Heart right ventricle (tissue), 16 donors: ENCODE measurements at regions not wholly inside any gene's neighbourhood (a gene's known extent, or its start where the extent isn't known, plus 50 kb on each side); places are given as distances from the start of the nearest gene placed in this dataset.

Source experiments
- ATAC-seq, 8 donors: fragments of 200-7000 bp; cut with Tn5 transposase; one replicate each; pipeline ENCODE4 v1.9.1; 2020; ENCODE audit warnings: mild to moderate bottlenecking in 8 of 8, moderate library complexity in 8 of 8, moderate number of reproducible peaks in 1 of 8
- DNase-seq, 2 donors: peaks; one replicate each; pipeline ENCODE4 v3.0.0-alpha.2; 2020
- H3K27ac ChIP-seq, 10 donors: fragments of 200-600 bp; sonication (generic) in 2 of 10; one replicate each; pipeline versions ENCODE4 v1.5.0 to v1.8.0; 2020 to 2022; ENCODE audit warnings: mild to moderate bottlenecking in 3 of 10
- H3K27me3 ChIP-seq, 7 donors: fragments of 200-600 bp; one replicate each; pipeline ENCODE4 v1.8.0; 2021 to 2022; ENCODE audit warnings: mild to moderate bottlenecking in 2 of 7
- H3K36me3 ChIP-seq, 9 donors: fragments of 200-600 bp; sonication (generic) in 1 of 9; one replicate each; pipeline versions ENCODE4 v1.5.0 to v1.8.0; 2020 to 2022; ENCODE audit warnings: mild to moderate bottlenecking in 2 of 9
- H3K4me1 ChIP-seq, 9 donors: fragments of 200-600 bp; sonication (generic) in 1 of 9; one replicate each; pipeline versions ENCODE4 v1.5.0 to v1.8.0; 2020 to 2022; ENCODE audit warnings: mild to moderate bottlenecking in 4 of 9
- H3K4me3 ChIP-seq, 10 donors: fragments of 200-600 bp; sonication (generic) in 2 of 10; one replicate each; pipeline versions ENCODE4 v1.5.0 to v1.8.0; 2020 to 2022; ENCODE audit warnings: mild to moderate bottlenecking in 7 of 10, moderate library complexity in 2 of 10
- H3K9me3 ChIP-seq, 11 donors: fragments of 200-600 bp in 10 of 11; sonication (generic) in 2 of 11; one replicate each; pipeline versions ENCODE4 v1.5.0 to v1.8.0; 2013 to 2022; ENCODE audit warnings: mild to moderate bottlenecking in 2 of 11, control low read depth in 1 of 11, moderate library complexity in 1 of 11
- WGBS, 2 donors: extraction: QIAGEN DNeasy Blood & Tissue Kit; methylation state at CpG; one replicate each; pipeline ENCODE4 v1.1.7; 2013; ENCODE audit warnings: inconsistent platforms in 1 of 2; 5-methylcytosine and 5-hydroxymethylcytosine counted together
- intact Hi-C, 10 donors: fragments of 100-400 bp; cut with DNase I; formaldehyde crosslinking; loops; one replicate each; pipeline versions ENCODE4 v1.11.1 to v1.14.2; 2022
- TF ChIP-seq, protein P1 (sequence below), 9 donors: fragments of 200-600 bp; sonication (generic) in 2 of 9; IDR thresholded peaks; one replicate each; pipeline versions ENCODE4 v1.5.0 to v1.8.0; 2021 to 2022; ENCODE audit warnings: antibody characterized with exemption in 9 of 9, mild to moderate bottlenecking in 5 of 9, moderate library complexity in 1 of 9
- donor health status: Arrhythmogenic right ventricular cardiomyopathy.
- donor health status: ischemic (EF 13 %, LVEDD 7.1; RV severe dilation, severe dysfunction).
- donor health status: healthy with polysubstance abuse.
- donor health status: DM: no; HTN: yes; CAD: no.
- donor health status: DM: no; HTN: no; CAD: no.
- donor health status: ischemic (EF 25% LVEDD 6.9; RV normal size, moderate dysfunction).
- donor health status: ischemic (EF 25% LVEDD 5.7; RV mildly dilated, moderate dysfunction).
- donor health status: healthy.
- donor health status: DM: yes; HTN: yes; CAD: no.
- donor health status: Ischemic cardiomyopathy.
- donor health status: ischemic (EF 35%, LVEDD 5.7; RV mildly dilated, moderate dysfunction).
- donor health status: nonischemic (EF 11% LVEDD 7.7; RV severe dilation, severe dysfunction).
- donor health status: DM: yes; HTN: yes; CAD: no.
- donor health status: PGD.
- donor health status: ischemic (EF 29% LVEDD 5.4; RV normal size, mild dysfunction).
- donor health status: nonischemic (EF 23%, LVEDD 6.1; RV moderate dilation, normal function).

GRCh38 chr2:167471332-167471731 is 583.1 kb downstream of the XIRP2 start:
- TF ChIP-seq, protein P1, sequence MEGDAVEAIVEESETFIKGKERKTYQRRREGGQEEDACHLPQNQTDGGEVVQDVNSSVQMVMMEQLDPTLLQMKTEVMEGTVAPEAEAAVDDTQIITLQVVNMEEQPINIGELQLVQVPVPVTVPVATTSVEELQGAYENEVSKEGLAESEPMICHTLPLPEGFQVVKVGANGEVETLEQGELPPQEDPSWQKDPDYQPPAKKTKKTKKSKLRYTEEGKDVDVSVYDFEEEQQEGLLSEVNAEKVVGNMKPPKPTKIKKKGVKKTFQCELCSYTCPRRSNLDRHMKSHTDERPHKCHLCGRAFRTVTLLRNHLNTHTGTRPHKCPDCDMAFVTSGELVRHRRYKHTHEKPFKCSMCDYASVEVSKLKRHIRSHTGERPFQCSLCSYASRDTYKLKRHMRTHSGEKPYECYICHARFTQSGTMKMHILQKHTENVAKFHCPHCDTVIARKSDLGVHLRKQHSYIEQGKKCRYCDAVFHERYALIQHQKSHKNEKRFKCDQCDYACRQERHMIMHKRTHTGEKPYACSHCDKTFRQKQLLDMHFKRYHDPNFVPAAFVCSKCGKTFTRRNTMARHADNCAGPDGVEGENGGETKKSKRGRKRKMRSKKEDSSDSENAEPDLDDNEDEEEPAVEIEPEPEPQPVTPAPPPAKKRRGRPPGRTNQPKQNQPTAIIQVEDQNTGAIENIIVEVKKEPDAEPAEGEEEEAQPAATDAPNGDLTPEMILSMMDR (IDR thresholded peaks at IDR 0.05), result no peak
- DNase-seq, result no peak
- intact Hi-C loops, result no loop called here
- H3K27me3 ChIP-seq, result no peaks in the 10 kb centered on the region
- H3K9me3 ChIP-seq, result no peaks in the 10 kb centered on the region
- ATAC-seq, result no peak
- no peaks in the 10 kb centered on the region for H3K4me1 ChIP-seq
- H3K36me3 ChIP-seq, result no peaks in the 10 kb centered on the region
- no peak overlapping the region for H3K27ac ChIP-seq
- H3K4me3 ChIP-seq, result no peak overlapping the region

GRCh38 chr2:167462379-167462778 is 574.1 kb downstream of the XIRP2 start:
- Histone ChIP-seq H3K27ac (no peak overlapping the region), H3K9me3 (peaks cover 0 to 38% (median 20%) of the 10 kb centered on the region in 11 donors), H3K36me3 (no peaks in the 10 kb centered on the region), H3K27me3 (no peaks in the 10 kb centered on the region), H3K4me3 (no peak overlapping the region), H3K4me1 (no peaks in the 10 kb centered on the region)
- intact Hi-C loops, result no loop called here
- DNase-seq, result no peak
- 84 to 85% methylated on average over 3 of the region's 3 CpGs for WGBS, 2 donors
- no peak for ATAC-seq
- TF ChIP-seq, protein P1 (IDR thresholded peaks at IDR 0.05), result no peak

- no peak for ATAC-seq
- TF ChIP-seq, protein P1 (IDR thresholded peaks at IDR 0.05), result no peak
- no peaks in the 10 kb centered on the region for H3K4me1 ChIP-seq
- no peak for DNase-seq
- H3K9me3 ChIP-seq, result peaks cover 0 to 44% (median 15%) of the 10 kb centered on the region in 11 donors
- intact Hi-C loops, result no loop called here
- WGBS, 2 donors, result 94 to 95% methylated on average over 13 of the region's 13 CpGs
- H3K27me3 ChIP-seq, result no peaks in the 10 kb centered on the region
- no peaks in the 10 kb centered on the region for H3K36me3 ChIP-seq
- no peak overlapping the region for H3K4me3 ChIP-seq
- H3K27ac ChIP-seq, result no peak overlapping the region
These were observed 565.8 kb downstream of the XIRP2 start for GRCh38 chr2:167454036-167454435.

- Histone ChIP-seq H3K9me3 (peaks cover 0 to 49% (median 21%) of the 10 kb centered on the region in 11 donors), H3K27ac (no peak overlapping the region), H3K4me3 (no peak overlapping the region), H3K36me3 (no peaks in the 10 kb centered on the region), H3K27me3 (no peaks in the 10 kb centered on the region), H3K4me1 (no peaks in the 10 kb centered on the region)
- ATAC-seq (no peak), DNase-seq (no peak)
- 58 to 59% methylated on average over 9 of the region's 9 CpGs for WGBS, 2 donors
- TF ChIP-seq, protein P1 (IDR thresholded peaks at IDR 0.05), result no peak
- intact Hi-C loops, result no loop called here
These were observed 563.4 kb downstream of the XIRP2 start for GRCh38 chr2:167451496-167452289.
